ENCODE measurements at regions not wholly inside any gene's neighbourhood (a gene's known extent, or its start where the extent isn't known, plus 50 kb on each side); places are given as distances from the start of the nearest gene placed in this dataset.

DNA sequence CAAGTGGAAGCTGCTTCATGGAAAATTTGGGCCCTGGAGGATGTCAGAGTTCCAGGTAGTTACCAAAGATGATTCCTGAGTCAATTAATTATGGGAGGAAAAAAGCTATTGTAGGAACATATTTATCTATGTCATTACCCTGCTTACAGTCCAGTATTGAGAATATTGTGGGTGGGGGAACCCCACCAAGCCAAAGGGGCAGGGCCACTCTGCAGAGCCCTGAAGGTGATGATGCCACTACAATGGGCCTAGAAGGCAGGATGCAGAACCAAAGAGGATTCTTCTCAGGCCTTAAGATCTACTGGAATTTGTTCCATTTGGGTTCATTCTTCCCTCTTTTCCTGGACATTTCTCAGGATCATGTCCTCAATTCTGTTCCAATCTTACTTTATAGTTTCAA is 375.2 kb upstream of the MARCKS start:
- TF ChIP-seq, protein P1, sequence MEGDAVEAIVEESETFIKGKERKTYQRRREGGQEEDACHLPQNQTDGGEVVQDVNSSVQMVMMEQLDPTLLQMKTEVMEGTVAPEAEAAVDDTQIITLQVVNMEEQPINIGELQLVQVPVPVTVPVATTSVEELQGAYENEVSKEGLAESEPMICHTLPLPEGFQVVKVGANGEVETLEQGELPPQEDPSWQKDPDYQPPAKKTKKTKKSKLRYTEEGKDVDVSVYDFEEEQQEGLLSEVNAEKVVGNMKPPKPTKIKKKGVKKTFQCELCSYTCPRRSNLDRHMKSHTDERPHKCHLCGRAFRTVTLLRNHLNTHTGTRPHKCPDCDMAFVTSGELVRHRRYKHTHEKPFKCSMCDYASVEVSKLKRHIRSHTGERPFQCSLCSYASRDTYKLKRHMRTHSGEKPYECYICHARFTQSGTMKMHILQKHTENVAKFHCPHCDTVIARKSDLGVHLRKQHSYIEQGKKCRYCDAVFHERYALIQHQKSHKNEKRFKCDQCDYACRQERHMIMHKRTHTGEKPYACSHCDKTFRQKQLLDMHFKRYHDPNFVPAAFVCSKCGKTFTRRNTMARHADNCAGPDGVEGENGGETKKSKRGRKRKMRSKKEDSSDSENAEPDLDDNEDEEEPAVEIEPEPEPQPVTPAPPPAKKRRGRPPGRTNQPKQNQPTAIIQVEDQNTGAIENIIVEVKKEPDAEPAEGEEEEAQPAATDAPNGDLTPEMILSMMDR (IDR thresholded peaks at IDR 0.05; ENCODE audit: low read length): no peak
- TF ChIP-seq EZH2phosphoT487 (IDR thresholded peaks at IDR 0.05; ENCODE audit: low read length) (no peak), EZH2 (optimal IDR thresholded peaks at IDR 0.05; ENCODE audit: low read depth, low read length) (no peak)

Data from MM.1S (cell line).